H9 (cell line): ENCODE measurements at regions not wholly inside any gene's neighbourhood (a gene's known extent, or its start where the extent isn't known, plus 50 kb on each side); places are given as distances from the start of the nearest gene placed in this dataset.

Source experiments
- DNase-seq: peaks from one replicate; pipeline ENCODE4 v3.0.0-alpha.2; 2017
- H2AFZ ChIP-seq: one replicate; pipeline ENCODE4 v1.6.1; 2013; ENCODE audit warnings: mild to moderate bottlenecking, low read length, control low read depth, moderate library complexity
- H2AK5ac ChIP-seq: 2 replicates; pipeline ENCODE4 v1.6.1; 2013; ENCODE audit warnings: low read length, control low read depth, mixed read lengths; ENCODE audit not compliant: insufficient read length
- H2BK120ac ChIP-seq: one replicate; pipeline ENCODE4 v1.6.1; 2013; ENCODE audit warnings: low read depth, mild to moderate bottlenecking, low read length, control low read depth, inconsistent platforms; ENCODE audit not compliant: poor library complexity, severe bottlenecking
- H2BK12ac ChIP-seq: 2 replicates; pipeline ENCODE4 v1.6.1; 2013; ENCODE audit warnings: low read length, control low read depth, mixed read lengths, low read depth; ENCODE audit not compliant: insufficient read length
- H2BK15ac ChIP-seq: 2 replicates; pipeline ENCODE4 v1.6.1; 2013; ENCODE audit warnings: low read depth, low read length, control low read depth
- H2BK20ac ChIP-seq: one replicate; pipeline ENCODE4 v1.6.1; 2013; ENCODE audit warnings: low read depth, mild to moderate bottlenecking, low read length, control low read depth, inconsistent platforms; ENCODE audit not compliant: poor library complexity, severe bottlenecking
- H2BK5ac ChIP-seq: 2 replicates; pipeline ENCODE4 v1.6.1; 2013; ENCODE audit warnings: low read length, control low read depth, mixed read lengths; ENCODE audit not compliant: insufficient read length
- H3K14ac ChIP-seq: 2 replicates; pipeline ENCODE4 v1.6.1; 2013; ENCODE audit warnings: low read length, control low read depth; ENCODE audit not compliant: insufficient read depth
- H3K18ac ChIP-seq: 2 replicates; pipeline ENCODE4 v1.6.1; 2013; ENCODE audit warnings: low read depth, mild to moderate bottlenecking, mixed read lengths, low read length, control low read depth; ENCODE audit not compliant: insufficient read length
- H3K23ac ChIP-seq: 2 replicates; pipeline ENCODE4 v1.6.1; 2013; ENCODE audit warnings: low read length, control low read depth, mixed read lengths, low read depth; ENCODE audit not compliant: insufficient read length
- H3K23me2 ChIP-seq: 2 replicates; pipeline ENCODE4 v1.6.1; 2013; ENCODE audit warnings: low read depth, mild to moderate bottlenecking, mixed read lengths, low read length, control low read depth; ENCODE audit not compliant: insufficient read length, poor library complexity, severe bottlenecking
- H3K27ac ChIP-seq: 2 replicates; pipeline ENCODE4 v1.5.1; 2013; ENCODE audit warnings: low read length, control low read depth, mixed read lengths, low read depth; ENCODE audit not compliant: insufficient read length
- H3K27me3 ChIP-seq: 2 replicates; pipeline ENCODE4 v1.6.1; 2013; ENCODE audit warnings: low read length, control low read depth, inconsistent platforms; ENCODE audit not compliant: insufficient read depth
- H3K4ac ChIP-seq: 2 replicates; pipeline ENCODE4 v1.6.1; 2013; ENCODE audit warnings: low read depth, mild to moderate bottlenecking, control low read depth, inconsistent platforms, low read length, moderate library complexity
- H3K4me1 ChIP-seq: 2 replicates; pipeline ENCODE4 v1.6.1; 2013; ENCODE audit warnings: low read length, control low read depth, inconsistent platforms; ENCODE audit not compliant: insufficient read depth
- H3K4me2 ChIP-seq: 2 replicates; pipeline ENCODE4 v1.6.1; 2013; ENCODE audit warnings: low read length, control low read depth, mixed read lengths; ENCODE audit not compliant: insufficient read length, insufficient read depth
- H3K56ac ChIP-seq: 2 replicates; pipeline ENCODE4 v1.6.1; 2013; ENCODE audit warnings: low read depth, mild to moderate bottlenecking, mixed read lengths, low read length, control low read depth; ENCODE audit not compliant: insufficient read length
- H3K79me1 ChIP-seq: 2 replicates; pipeline ENCODE4 v1.6.1; 2013; ENCODE audit warnings: low read depth, mild to moderate bottlenecking, moderate library complexity, low read length, control low read depth, inconsistent platforms; ENCODE audit not compliant: insufficient read depth, poor library complexity, severe bottlenecking
- H3K79me2 ChIP-seq: 2 replicates; pipeline ENCODE4 v1.6.1; 2013; ENCODE audit warnings: low read length, control low read depth, inconsistent platforms; ENCODE audit not compliant: insufficient read depth
- H3K9ac ChIP-seq: 2 replicates; pipeline ENCODE4 v1.6.1; 2013; ENCODE audit warnings: low read length, control low read depth, mixed read lengths; ENCODE audit not compliant: insufficient read length; ENCODE audit errors: extremely low read depth
- H3K9me3 ChIP-seq: one replicate; pipeline ENCODE4 v1.6.1; 2013; ENCODE audit warnings: low read depth, low read length, inconsistent platforms; ENCODE audit not compliant: control insufficient read depth
- H3T11ph ChIP-seq: one replicate; pipeline ENCODE4 v1.6.1; 2013; ENCODE audit warnings: mild to moderate bottlenecking, low read length, control low read depth, inconsistent platforms
- H4K20me1 ChIP-seq: one replicate; pipeline ENCODE4 v1.6.1; 2013; ENCODE audit not compliant: control insufficient read depth, insufficient read length, insufficient read depth
- H4K5ac ChIP-seq: 2 replicates; pipeline ENCODE4 v1.6.1; 2013; ENCODE audit warnings: low read depth, mild to moderate bottlenecking, mixed read lengths, low read length, control low read depth; ENCODE audit not compliant: insufficient read length
- H4K8ac ChIP-seq: replicated peaks from 2 replicates; pipeline ENCODE4 v1.6.1; 2013; ENCODE audit warnings: low read length, control low read depth, mixed read lengths, low read depth; ENCODE audit not compliant: insufficient read length
- H4K91ac ChIP-seq: 2 replicates; pipeline ENCODE4 v1.6.1; 2013; ENCODE audit warnings: low read depth, mild to moderate bottlenecking, moderate library complexity, mixed read lengths, low read length, control low read depth; ENCODE audit not compliant: insufficient read length
- H3K27ac Mint-ChIP-seq, 3 experiments: 2 replicates in 2 of 3; 3 replicates in 1 of 3; pipeline ENCODE4 v1.8.0; 2020 to 2021; ENCODE audit warnings: mixed read lengths in 3 of 3, mild to moderate bottlenecking in 1 of 3, moderate library complexity in 1 of 3
- H3K27me3 Mint-ChIP-seq: 2 replicates; pipeline ENCODE4 v1.8.0; 2021; ENCODE audit warnings: low read depth, mild to moderate bottlenecking, moderate library complexity, mixed read lengths
- H3K36me3 Mint-ChIP-seq, 3 experiments: 2 replicates in 2 of 3; 3 replicates in 1 of 3; pipeline ENCODE4 v1.8.0; 2020 to 2021; ENCODE audit warnings: low read depth in 3 of 3, mixed read lengths in 3 of 3; ENCODE audit not compliant: insufficient read depth in 1 of 3
- H3K4me1 Mint-ChIP-seq, 2 experiments: 2 replicates each; pipeline ENCODE4 v1.8.0; 2020; ENCODE audit warnings: mixed read lengths in 2 of 2
- H3K4me3 Mint-ChIP-seq, 2 experiments: 2 replicates in 1 of 2; 3 replicates in 1 of 2; pipeline ENCODE4 v1.8.0; 2020 to 2021; ENCODE audit warnings: mild to moderate bottlenecking in 2 of 2, mixed read lengths in 2 of 2, moderate library complexity in 1 of 2
- H3K9me3 Mint-ChIP-seq, 2 experiments: 2 replicates in 1 of 2; 3 replicates in 1 of 2; pipeline ENCODE4 v1.8.0; 2020; ENCODE audit warnings: mild to moderate bottlenecking in 2 of 2, mixed read lengths in 2 of 2, moderate library complexity in 1 of 2
- WGBS: extraction: QIAGEN DNeasy Blood & Tissue Kit; methylation state at CpG from one replicate; pipeline ENCODE4 v1.1.7; 2013; ENCODE audit warnings: missing lambda C conversion rate, low lambda C conversion rate, mixed read lengths; ENCODE audit not compliant: insufficient read length; ENCODE audit errors: extremely low coverage; 5-methylcytosine and 5-hydroxymethylcytosine counted together
- TF ChIP-seq, protein P1 (sequence below): fragments of 200-600 bp; sonication (generic); conservative IDR thresholded peaks from 3 replicates; pipeline ENCODE4 v1.8.0; 2021; ENCODE audit warnings: antibody characterized with exemption, mild to moderate bottlenecking

DNA sequence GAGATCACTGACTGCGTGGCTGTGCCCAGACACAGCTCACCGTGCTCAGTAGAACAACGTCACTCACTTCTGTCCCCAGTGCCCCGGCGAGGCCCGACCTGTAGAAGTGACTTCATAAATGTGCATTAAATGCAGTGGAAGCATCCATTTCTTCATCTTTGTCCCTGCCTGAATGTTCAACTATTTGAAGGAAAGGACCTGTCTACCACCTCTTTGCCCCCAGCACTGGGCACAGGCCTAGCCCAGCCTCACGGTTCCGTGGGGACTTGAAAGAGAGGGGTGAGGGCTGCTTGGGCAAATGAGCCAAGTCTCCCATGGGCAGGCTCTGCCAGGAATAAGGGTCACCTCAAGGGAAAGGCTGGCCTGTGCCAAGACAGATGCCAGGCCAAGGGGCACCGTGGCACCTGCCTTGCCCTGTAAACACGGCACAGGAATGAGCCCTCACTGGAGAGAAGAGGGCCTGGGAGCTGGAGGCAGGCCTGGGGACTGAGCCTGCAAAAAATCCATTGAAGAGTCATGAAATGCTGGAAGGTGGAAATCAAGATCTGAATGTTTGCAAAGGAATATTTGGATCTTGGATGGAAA lies 845.3 kb downstream of the BRD1 start:
- no peaks in the 10 kb centered on the region for H3K4me1 ChIP-seq
- no peaks in the 10 kb centered on the region for H3K23me2 ChIP-seq
- DNase-seq, result no peak
- no peak overlapping the region for H2BK12ac ChIP-seq
- WGBS, result no CpG with 5 or more reads among the region's 10 CpGs
- H3K36me3 Mint-ChIP-seq, result peaks cover 2 to 8% (median 2%) of the 10 kb centered on the region in 3 experiments; a peak in 5 of 7 replicates
- no peak overlapping the region for H2AFZ ChIP-seq
- H3K4me2 ChIP-seq, result no peak overlapping the region
- no peak overlapping the region for H2BK5ac ChIP-seq
- H3K4me1 Mint-ChIP-seq, result no peaks in the 10 kb centered on the region
- H3K4ac ChIP-seq, result no peak overlapping the region
- no peak overlapping the region for H4K8ac ChIP-seq
- H3T11ph ChIP-seq, result no peak overlapping the region
- H4K20me1 ChIP-seq, result no peaks in the 10 kb centered on the region
- H3K14ac ChIP-seq, result no peak overlapping the region
- peak overlapping the region in 2 of 3 experiments; percentile 15 to 53; a peak in 2 of 7 replicates for H3K27ac Mint-ChIP-seq
- no peak overlapping the region for H3K9ac ChIP-seq
- no peak overlapping the region for H3K4me3 Mint-ChIP-seq
- no peak overlapping the region; the same call in 1 of the 2 replicates for H2BK15ac ChIP-seq
- no peak overlapping the region for H3K18ac ChIP-seq
- H3K27me3 ChIP-seq, result no peaks in the 10 kb centered on the region
- H2BK120ac ChIP-seq, result no peak overlapping the region
- no peak overlapping the region for H2BK20ac ChIP-seq
- H3K9me3 Mint-ChIP-seq, result peaks cover 10 to 11% of the 10 kb centered on the region in 2 experiments
- H3K9me3 ChIP-seq, result no peaks in the 10 kb centered on the region
- no peak overlapping the region for H3K27ac ChIP-seq
- H3K79me1 ChIP-seq, result no peaks in the 10 kb centered on the region
- no peak overlapping the region for H4K5ac ChIP-seq
- H3K23ac ChIP-seq, result no peak overlapping the region
- H3K27me3 Mint-ChIP-seq, result peaks cover 4% of the 10 kb centered on the region
- H2AK5ac ChIP-seq, result no peak overlapping the region
- TF ChIP-seq, protein P1, sequence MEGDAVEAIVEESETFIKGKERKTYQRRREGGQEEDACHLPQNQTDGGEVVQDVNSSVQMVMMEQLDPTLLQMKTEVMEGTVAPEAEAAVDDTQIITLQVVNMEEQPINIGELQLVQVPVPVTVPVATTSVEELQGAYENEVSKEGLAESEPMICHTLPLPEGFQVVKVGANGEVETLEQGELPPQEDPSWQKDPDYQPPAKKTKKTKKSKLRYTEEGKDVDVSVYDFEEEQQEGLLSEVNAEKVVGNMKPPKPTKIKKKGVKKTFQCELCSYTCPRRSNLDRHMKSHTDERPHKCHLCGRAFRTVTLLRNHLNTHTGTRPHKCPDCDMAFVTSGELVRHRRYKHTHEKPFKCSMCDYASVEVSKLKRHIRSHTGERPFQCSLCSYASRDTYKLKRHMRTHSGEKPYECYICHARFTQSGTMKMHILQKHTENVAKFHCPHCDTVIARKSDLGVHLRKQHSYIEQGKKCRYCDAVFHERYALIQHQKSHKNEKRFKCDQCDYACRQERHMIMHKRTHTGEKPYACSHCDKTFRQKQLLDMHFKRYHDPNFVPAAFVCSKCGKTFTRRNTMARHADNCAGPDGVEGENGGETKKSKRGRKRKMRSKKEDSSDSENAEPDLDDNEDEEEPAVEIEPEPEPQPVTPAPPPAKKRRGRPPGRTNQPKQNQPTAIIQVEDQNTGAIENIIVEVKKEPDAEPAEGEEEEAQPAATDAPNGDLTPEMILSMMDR, result no peak
- no peaks in the 10 kb centered on the region for H3K79me2 ChIP-seq
- H4K91ac ChIP-seq, result no peak overlapping the region
- no peak overlapping the region for H3K56ac ChIP-seq
